Naive B cell (primary cell): ENCODE measurements at regions not wholly inside any gene's neighbourhood (a gene's known extent, or its start where the extent isn't known, plus 50 kb on each side); places are given as distances from the start of the nearest gene placed in this dataset.
"Not testable (repeated sequence)": the region's sequence is repeated elsewhere in the genome, so short reads cannot be mapped to it uniquely, and the experiment has no call there.

Source experiments
- ATAC-seq, 2 donors: fragments of 150-1000 bp; cut with Tn5 transposase; 2 replicates each; pipeline ENCODE4 v1.10.0; 2021; ENCODE audit warnings: low read depth in 2 of 2, mild to moderate bottlenecking in 2 of 2, moderate library complexity in 2 of 2
- DNase-seq: peaks from one replicate; pipeline ENCODE4 v3.0.0; 2022
- H3K27ac Mint-ChIP-seq, 6 donors: one replicate each; pipeline ENCODE4 v1.8.0; 2020 to 2022; ENCODE audit warnings: mild to moderate bottlenecking in 6 of 6, mixed read lengths in 6 of 6, moderate library complexity in 5 of 6, inconsistent platforms in 2 of 6
- H3K27me3 Mint-ChIP-seq, 3 donors: one replicate each; pipeline ENCODE4 v1.8.0; 2021 to 2022; ENCODE audit warnings: mixed read lengths in 3 of 3, mild to moderate bottlenecking in 1 of 3
- H3K36me3 Mint-ChIP-seq, 2 donors: one replicate each; pipeline ENCODE4 v1.8.0; 2020 to 2022; ENCODE audit warnings: mixed read lengths in 2 of 2, inconsistent platforms in 1 of 2, mild to moderate bottlenecking in 1 of 2
- H3K4me1 Mint-ChIP-seq, 3 donors: one replicate each; pipeline ENCODE4 v1.8.0; 2020 to 2022; ENCODE audit warnings: mixed read lengths in 3 of 3, inconsistent platforms in 1 of 3, mild to moderate bottlenecking in 1 of 3, moderate library complexity in 1 of 3
- H3K4me3 Mint-ChIP-seq, 8 donors: one replicate each; pipeline ENCODE4 v1.8.0; 2020 to 2022; ENCODE audit warnings: mild to moderate bottlenecking in 8 of 8, mixed read lengths in 8 of 8, moderate library complexity in 8 of 8, inconsistent platforms in 2 of 8
- H3K9me3 Mint-ChIP-seq, 7 donors: one replicate each; pipeline ENCODE4 v1.8.0; 2020 to 2022; ENCODE audit warnings: mixed read lengths in 7 of 7, mild to moderate bottlenecking in 5 of 7, inconsistent platforms in 2 of 7, moderate library complexity in 1 of 7

DNA sequence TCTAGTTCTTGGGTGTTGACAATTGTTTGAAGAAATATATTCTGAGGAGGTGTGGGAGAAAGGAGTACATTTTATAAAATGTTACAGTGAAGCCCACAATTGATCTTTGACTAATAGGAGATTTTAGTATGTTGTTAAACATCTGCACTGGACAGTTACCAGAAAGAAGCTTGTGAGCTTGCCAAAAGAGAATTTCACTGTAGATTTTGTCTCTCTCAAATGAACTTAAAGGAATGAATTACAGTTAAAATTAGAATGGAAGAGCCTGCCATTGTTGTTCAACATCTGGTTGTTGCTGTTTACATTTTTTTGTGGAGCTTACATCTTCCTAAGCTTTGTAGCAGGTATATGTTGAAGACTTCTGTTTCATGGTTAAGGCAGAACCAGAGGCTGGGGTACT lies 620.5 kb upstream of the CCDC179 start:
- DNase-seq: no peak
- Mint-ChIP-seq H3K36me3 (no peaks in the 10 kb centered on the region), H3K27me3 (no peaks in the 10 kb centered on the region), H3K9me3 (peaks cover 0 to 10% (median 4%) of the 10 kb centered on the region in 7 donors), H3K27ac (no peak overlapping the region), H3K4me1 (no peaks in the 10 kb centered on the region), H3K4me3 (no peak overlapping the region)
- ATAC-seq: no peak

DNA sequence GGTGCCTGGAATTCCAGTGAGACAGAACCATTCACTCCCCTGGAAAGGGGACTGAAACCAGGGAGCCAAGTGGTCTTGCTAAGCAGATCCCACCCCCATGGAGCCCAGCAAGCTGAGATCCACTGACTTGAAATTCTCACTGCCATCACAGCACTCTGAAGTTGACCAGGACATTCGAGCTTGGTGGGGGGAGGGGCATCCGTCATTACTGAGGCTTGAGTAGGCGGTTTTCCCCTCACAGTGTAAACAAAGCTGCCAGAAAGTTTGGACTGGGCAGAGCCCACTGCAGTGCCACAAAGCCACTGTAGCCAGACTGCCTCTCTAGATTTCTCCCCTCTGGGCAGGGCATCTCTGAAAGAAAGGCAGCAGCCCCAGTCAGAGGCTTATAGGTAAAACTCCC lies 623.9 kb upstream of the CCDC179 start:
- DNase-seq, H3K36me3 Mint-ChIP-seq, H3K27me3 Mint-ChIP-seq, ATAC-seq, H3K27ac Mint-ChIP-seq, H3K4me1 Mint-ChIP-seq, H3K4me3 Mint-ChIP-seq: not testable (repeated sequence)
- peaks cover 5 to 20% (median 15%) of the 10 kb centered on the region in 7 donors for H3K9me3 Mint-ChIP-seq

DNA sequence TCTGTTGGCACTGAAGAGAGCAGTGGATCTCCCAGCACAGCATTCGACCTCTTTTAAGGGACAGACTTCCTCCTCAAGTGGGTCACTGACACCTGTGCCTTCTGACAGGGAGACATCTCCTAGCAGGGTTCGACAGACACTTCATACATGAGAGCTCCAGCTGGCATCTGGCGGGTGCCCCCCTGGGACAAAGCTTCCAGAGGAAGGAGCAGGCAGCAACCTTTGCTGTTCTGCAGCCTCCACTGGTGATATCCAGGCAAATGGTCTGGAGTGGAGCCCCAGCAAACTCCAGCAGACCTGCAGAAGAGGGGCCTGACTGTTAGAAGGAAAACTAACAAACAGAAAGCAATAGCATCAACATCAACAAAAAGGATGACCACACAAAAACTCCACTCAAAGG lies 624.3 kb upstream of the CCDC179 start:
- peaks cover 5 to 20% (median 15%) of the 10 kb centered on the region in 7 donors for H3K9me3 Mint-ChIP-seq
- not testable (repeated sequence) for H3K4me3 Mint-ChIP-seq, H3K27me3 Mint-ChIP-seq, H3K27ac Mint-ChIP-seq, DNase-seq, H3K36me3 Mint-ChIP-seq, H3K4me1 Mint-ChIP-seq, ATAC-seq

DNA sequence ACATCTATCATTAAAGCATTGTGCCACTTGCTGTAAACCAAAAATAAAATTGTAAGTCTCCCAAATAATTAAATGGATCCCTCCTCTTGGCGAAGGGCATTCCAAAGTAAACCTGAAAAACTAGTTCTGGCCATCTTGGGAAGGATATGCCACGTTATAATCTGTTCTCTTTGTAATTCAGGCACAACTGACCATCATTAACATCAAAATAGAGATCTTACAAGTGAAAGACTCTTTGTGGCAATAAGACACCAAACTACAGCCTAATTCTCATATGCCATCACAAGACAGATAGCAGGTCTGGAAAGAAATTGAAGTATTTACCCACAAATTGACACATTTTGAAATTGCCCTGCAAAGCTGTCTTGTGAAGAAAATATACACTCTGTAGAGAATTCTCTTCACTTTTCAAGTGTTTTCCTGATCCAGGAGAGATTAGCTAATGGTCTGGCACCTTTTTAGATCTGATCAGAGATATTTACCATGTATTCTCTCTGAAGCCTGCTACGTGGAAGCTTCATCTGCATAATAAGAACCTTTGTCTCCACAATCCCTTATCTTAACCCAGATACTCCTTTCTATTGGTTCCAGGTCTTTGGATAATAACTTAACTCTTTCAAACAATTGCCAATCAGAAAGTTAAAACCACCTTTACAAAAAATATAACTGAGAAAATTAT lies 630.4 kb upstream of the CCDC179 start:
- H3K4me3 Mint-ChIP-seq: no peak overlapping the region
- H3K36me3 Mint-ChIP-seq: peaks cover 0 to 5% of the 10 kb centered on the region in 2 donors
- DNase-seq (no peak), ATAC-seq (no peak)
- H3K4me1 Mint-ChIP-seq: no peaks in the 10 kb centered on the region
- H3K27ac Mint-ChIP-seq: no peak overlapping the region
- H3K27me3 Mint-ChIP-seq: no peaks in the 10 kb centered on the region
- peaks cover 3 to 17% (median 15%) of the 10 kb centered on the region in 7 donors for H3K9me3 Mint-ChIP-seq

DNA sequence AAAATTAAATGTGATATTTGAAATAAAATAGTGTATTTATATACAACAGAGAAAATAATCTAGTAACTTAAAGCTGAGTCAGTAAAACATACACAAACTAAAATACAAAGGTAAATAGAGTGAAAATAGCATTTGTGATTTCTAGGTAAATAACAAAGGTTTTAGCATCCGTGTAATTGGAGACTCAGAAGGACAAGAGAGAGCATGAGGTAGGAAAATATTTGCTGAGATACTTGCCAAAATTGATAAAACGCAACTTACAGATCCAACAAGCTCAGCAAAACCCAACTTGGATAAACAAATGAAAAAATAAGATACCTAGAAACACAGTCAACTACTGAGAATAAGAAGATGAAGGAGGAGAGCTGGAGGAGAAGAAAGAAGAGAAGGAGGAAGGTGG lies 634.7 kb upstream of the CCDC179 start:
- Mint-ChIP-seq H3K4me3 (no peak overlapping the region), H3K27ac (no peak overlapping the region), H3K36me3 (peaks cover 0 to 5% of the 10 kb centered on the region in 2 donors), H3K4me1 (no peaks in the 10 kb centered on the region), H3K27me3 (no peaks in the 10 kb centered on the region), H3K9me3 (peaks cover 0 to 7% (median 2%) of the 10 kb centered on the region in 7 donors)
- DNase-seq (no peak), ATAC-seq (no peak)

DNA sequence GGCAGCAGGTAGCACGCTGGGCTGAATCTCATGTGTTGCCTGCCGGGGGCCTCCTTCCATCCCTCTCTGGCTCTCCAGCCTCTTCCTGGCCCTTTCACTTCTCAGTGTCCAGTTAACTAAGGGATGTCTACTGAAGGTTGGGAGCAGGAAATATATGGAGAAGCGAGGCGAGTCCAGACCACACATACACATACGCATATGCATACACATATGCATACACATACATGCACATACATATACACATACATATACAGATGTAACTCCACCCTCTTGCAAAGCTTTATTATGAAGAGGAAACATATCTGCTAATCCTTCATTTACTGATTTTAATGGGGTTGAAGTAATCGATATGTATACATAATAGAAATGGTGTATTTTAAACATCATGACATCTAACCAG lies 636.1 kb upstream of the CCDC179 start:
- peaks cover 0 to 5% (median 2%) of the 10 kb centered on the region in 7 donors for H3K9me3 Mint-ChIP-seq
- no peak overlapping the region for H3K4me3 Mint-ChIP-seq
- H3K27ac Mint-ChIP-seq: no peak overlapping the region
- ATAC-seq (no peak), DNase-seq (no peak)
- peaks cover 0 to 5% of the 10 kb centered on the region in 2 donors for H3K36me3 Mint-ChIP-seq
- no peaks in the 10 kb centered on the region for H3K27me3 Mint-ChIP-seq
- H3K4me1 Mint-ChIP-seq: no peaks in the 10 kb centered on the region

DNA sequence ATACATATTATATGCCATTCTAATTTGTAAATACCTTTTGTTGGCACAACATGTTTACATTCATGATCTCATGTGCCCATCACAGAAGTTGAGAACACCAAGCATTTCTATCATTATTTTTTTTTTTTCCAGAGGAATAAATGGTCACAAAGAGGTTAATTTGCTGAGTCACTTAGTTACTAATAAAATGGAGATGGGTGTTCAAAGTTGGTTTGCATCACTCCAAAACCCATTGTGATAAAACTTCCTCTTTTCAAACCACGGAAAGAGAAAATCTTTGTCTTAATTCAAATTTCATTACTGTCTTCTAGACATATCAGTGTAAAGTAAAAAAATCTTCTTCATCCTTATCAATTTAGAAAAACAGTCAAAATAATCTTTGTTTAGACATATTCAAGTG lies 636.8 kb upstream of the CCDC179 start:
- no peaks in the 10 kb centered on the region for H3K27me3 Mint-ChIP-seq
- ATAC-seq (no peak), DNase-seq (no peak)
- H3K27ac Mint-ChIP-seq: no peak overlapping the region
- H3K9me3 Mint-ChIP-seq: peaks cover 0 to 3% (median 0%) of the 10 kb centered on the region in 7 donors
- no peaks in the 10 kb centered on the region for H3K4me1 Mint-ChIP-seq
- H3K36me3 Mint-ChIP-seq: no peaks in the 10 kb centered on the region
- H3K4me3 Mint-ChIP-seq: no peak overlapping the region

DNA sequence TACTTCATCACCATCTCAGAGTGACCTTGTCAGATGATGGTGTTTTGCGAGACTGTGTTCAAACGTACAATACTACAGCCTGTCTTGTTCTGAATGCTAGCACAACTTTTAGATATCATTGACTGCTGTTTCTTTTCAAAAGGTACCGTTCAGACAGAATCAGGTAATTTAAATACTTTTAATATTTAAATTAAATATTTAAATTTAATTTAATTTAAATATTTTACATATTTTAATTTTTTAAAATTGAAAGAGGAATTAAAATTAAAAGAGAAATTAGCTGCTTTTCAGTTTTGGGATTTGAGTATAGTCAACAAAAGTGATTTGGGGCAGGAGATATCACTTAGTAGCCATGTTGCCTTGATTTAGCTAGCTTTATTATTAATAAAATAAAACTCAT lies 642.1 kb upstream of the CCDC179 start:
- Mint-ChIP-seq H3K4me3 (no peak overlapping the region), H3K9me3 (peaks cover 0 to 3% (median 0%) of the 10 kb centered on the region in 7 donors), H3K4me1 (no peaks in the 10 kb centered on the region), H3K27ac (no peak overlapping the region), H3K27me3 (no peaks in the 10 kb centered on the region), H3K36me3 (no peaks in the 10 kb centered on the region)
- DNase-seq (no peak), ATAC-seq (no peak)

DNA sequence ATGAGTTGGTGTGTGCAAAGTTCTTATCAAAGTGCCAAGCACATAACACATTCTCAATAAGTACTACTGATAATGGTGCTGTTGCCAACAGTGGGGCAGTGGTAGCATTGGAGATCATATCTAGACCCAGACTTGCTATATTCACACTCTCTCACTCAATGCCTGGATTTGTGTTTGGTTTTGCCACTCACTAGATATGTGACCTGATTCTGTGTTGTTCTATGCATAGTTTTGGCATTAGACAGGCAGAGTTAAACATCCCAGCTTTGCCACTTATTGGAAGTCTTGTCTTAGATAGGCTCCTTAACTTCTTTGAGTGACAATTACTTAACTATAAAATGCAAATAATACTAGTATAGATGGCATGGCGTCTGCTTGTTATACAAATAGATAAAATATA lies 642.6 kb upstream of the CCDC179 start:
- Mint-ChIP-seq H3K4me1 (no peaks in the 10 kb centered on the region), H3K36me3 (no peaks in the 10 kb centered on the region), H3K27ac (no peak overlapping the region), H3K27me3 (no peaks in the 10 kb centered on the region), H3K4me3 (no peak overlapping the region), H3K9me3 (peaks cover 0 to 3% (median 0%) of the 10 kb centered on the region in 7 donors)
- no peak for DNase-seq
- ATAC-seq: no peak

DNA sequence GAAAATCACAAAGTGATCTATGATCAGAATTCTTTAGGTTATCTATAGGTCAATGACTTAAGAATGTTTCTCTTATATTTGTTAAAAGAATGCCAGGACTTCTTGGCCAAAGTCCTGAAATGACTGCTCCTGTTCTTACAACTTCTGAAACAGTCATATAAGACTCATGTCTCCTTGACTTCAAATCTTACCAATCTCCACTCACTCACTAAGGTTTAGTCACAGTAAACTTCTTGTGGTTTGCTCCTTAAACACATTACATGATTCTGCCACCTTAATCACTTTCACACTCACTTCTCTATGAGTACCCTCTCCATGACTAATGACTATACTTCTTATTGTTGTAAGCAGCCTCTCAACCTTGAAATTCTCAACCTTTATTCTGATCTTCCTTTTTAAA lies 648.7 kb upstream of the CCDC179 start:
- H3K36me3 Mint-ChIP-seq: no peaks in the 10 kb centered on the region
- no peak for DNase-seq
- H3K4me1 Mint-ChIP-seq: no peaks in the 10 kb centered on the region
- H3K9me3 Mint-ChIP-seq: peaks cover 0 to 3% (median 0%) of the 10 kb centered on the region in 7 donors
- no peaks in the 10 kb centered on the region for H3K27me3 Mint-ChIP-seq
- no peak overlapping the region for H3K4me3 Mint-ChIP-seq
- no peak for ATAC-seq
- no peak overlapping the region for H3K27ac Mint-ChIP-seq

DNA sequence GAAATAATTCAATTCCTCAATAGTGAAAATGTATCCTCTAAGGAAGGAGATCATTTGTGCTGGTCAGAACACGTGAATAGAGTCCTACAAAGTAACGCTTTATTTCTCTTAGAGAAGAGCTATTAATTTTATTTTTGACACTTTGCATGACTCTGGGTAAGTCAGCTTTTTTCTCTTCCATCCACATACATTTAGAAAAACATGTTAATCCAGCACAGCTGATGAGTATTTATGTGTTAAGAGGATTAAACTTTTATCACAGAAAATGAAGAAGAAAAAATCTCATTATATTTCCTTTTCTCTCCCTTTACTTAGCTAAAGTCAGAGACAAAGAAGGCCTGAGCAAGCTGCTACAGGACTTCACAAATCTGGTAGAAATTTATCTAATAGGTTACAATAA lies 649.5 kb upstream of the CCDC179 start:
- H3K4me3 Mint-ChIP-seq: no peak overlapping the region
- H3K4me1 Mint-ChIP-seq: no peaks in the 10 kb centered on the region
- H3K36me3 Mint-ChIP-seq: no peaks in the 10 kb centered on the region
- H3K27me3 Mint-ChIP-seq: no peaks in the 10 kb centered on the region
- H3K27ac Mint-ChIP-seq: no peak overlapping the region
- ATAC-seq: no peak
- DNase-seq: no peak
- H3K9me3 Mint-ChIP-seq: peaks cover 0 to 3% (median 0%) of the 10 kb centered on the region in 7 donors

DNA sequence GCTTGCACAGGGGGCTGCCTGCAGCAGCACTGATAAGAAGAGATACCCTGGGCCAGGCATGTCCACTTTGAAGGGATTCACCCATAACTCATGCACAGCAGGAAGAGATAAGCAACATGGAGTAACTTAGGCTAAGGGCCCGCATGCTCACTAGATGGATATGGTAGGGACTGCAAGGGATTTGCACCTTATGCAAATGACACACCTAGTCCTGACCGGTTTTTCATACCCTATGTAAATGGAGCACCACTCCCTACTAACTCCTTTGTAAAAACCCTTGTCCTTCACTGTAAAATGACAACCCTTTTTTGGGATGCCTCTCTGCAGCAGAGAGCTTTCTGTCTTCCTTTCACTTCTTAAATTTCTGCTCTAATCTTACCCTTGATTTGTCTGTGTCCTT lies 658.9 kb upstream of the CCDC179 start:
- ATAC-seq: no peak
- Mint-ChIP-seq H3K27ac (no peak overlapping the region), H3K27me3 (no peaks in the 10 kb centered on the region), H3K36me3 (no peaks in the 10 kb centered on the region), H3K4me3 (no peak overlapping the region), H3K4me1 (no peaks in the 10 kb centered on the region), H3K9me3 (peaks cover 0 to 4% (median 0%) of the 10 kb centered on the region in 7 donors)
- DNase-seq: no peak

DNA sequence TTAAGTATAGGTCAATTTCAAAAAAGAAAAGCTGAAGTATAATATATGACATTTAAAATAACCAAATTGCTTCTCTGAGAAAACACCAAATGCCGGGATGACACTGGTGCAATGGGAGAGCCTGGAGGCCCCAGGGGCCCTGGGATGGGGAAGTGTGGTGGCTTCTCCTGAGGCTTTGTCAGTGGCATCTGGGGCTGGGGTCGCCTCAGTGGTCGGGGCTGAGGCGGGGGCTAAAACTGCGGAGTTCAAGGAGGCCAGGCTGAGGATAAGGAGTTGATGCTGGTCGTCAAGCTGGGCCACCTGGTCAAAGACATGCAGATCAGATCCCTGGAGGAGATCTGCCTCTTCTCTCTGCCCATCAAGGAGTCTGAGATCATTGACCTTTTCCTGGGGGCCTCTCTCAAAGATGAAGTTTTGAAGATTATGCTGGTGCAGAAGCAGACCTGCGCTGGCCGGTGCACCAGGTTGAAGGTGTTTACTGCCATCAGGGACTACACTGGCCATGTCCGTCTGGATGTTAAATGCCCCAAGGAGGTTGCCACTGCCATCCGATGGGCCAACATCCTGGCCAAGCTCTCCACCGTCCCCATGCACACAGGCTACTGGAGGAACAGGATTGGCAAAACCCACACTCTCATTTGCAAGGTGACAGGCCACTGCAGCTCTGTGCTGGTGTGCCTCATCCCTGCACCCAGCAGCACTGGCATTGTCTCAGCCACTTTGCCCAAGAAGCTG lies 660.1 kb upstream of the CCDC179 start:
- Mint-ChIP-seq H3K27ac (no peak overlapping the region), H3K27me3 (no peaks in the 10 kb centered on the region), H3K9me3 (peaks cover 0 to 4% (median 0%) of the 10 kb centered on the region in 7 donors), H3K4me3 (no peak overlapping the region), H3K4me1 (no peaks in the 10 kb centered on the region), H3K36me3 (no peaks in the 10 kb centered on the region)
- DNase-seq: no peak
- ATAC-seq: no peak

DNA sequence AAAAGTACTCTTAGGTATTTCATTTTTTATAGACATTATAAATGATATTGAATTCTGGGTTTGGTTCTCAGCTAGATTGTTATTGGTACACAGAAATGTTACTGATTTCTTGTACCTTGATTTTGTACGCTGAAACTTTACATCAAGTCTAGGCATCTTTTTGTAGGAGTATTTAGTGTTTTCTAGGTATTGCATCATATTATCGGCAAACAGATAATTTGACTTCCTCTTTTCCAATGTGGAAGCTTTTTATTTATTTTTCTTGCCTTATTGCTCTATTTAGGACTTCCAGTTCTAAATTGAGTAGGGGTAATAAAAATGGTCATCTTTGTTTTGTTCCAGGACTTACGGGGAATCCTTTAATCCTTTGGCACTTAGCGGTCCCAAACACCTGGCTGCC lies 676.6 kb upstream of the CCDC179 start:
- Mint-ChIP-seq H3K4me3 (no peak overlapping the region), H3K36me3 (no peaks in the 10 kb centered on the region), H3K4me1 (peaks cover 0 to 5% (median 0%) of the 10 kb centered on the region in 3 donors), H3K27me3 (peaks cover 0 to 4% (median 0%) of the 10 kb centered on the region in 3 donors), H3K9me3 (no peaks in the 10 kb centered on the region), H3K27ac (no peak overlapping the region)
- no peak for ATAC-seq
- no peak for DNase-seq
